Uterus (tissue), 3 donors: ENCODE measurements at regions not wholly inside any gene's neighbourhood (a gene's known extent, or its start where the extent isn't known, plus 50 kb on each side); places are given as distances from the start of the nearest gene placed in this dataset.

Experiments
- DNase-seq, 2 donors: peaks; one replicate each; pipeline ENCODE4 v3.0.0-alpha.2; 2019 to 2020
- H3K27ac ChIP-seq, 2 donors: fragments of 200-600 bp; sonication (generic); 1 replicate in 1 of 2; 2 replicates in 1 of 2; pipeline ENCODE4 v1.5.1; 2016 to 2018
- H3K27me3 ChIP-seq, 2 donors: fragments of 200-600 bp; sonication (generic); one replicate each; pipeline ENCODE4 v1.5.1; 2018 to 2019; ENCODE audit warnings: control low read depth in 1 of 2
- H3K36me3 ChIP-seq, 2 donors: fragments of 200-600 bp; sonication (generic); one replicate each; pipeline ENCODE4 v1.5.1; 2019; ENCODE audit warnings: control low read depth in 1 of 2
- H3K4me1 ChIP-seq, 2 donors: fragments of 200-600 bp; sonication (generic); one replicate each; pipeline ENCODE4 v1.5.1; 2018 to 2019; ENCODE audit warnings: control low read depth in 1 of 2
- H3K4me3 ChIP-seq, 2 donors: fragments of 200-600 bp; sonication (generic); 1 replicate in 1 of 2; 2 replicates in 1 of 2; pipeline ENCODE4 v1.5.1; 2018 to 2019; ENCODE audit warnings: mild to moderate bottlenecking in 1 of 2
- H3K9me3 ChIP-seq, 2 donors: fragments of 200-600 bp; sonication (generic); one replicate each; pipeline ENCODE4 v1.5.1; 2019; ENCODE audit warnings: control low read depth in 1 of 2
- POLR2A ChIP-seq, 2 donors: fragments of 450-650 bp; IDR thresholded peaks; one replicate each; pipeline ENCODE4 v1.6.1; 2016; ENCODE audit warnings: antibody characterized with exemption in 2 of 2, mild to moderate bottlenecking in 1 of 2, moderate library complexity in 1 of 2
- intact Hi-C: fragments of 100-400 bp; cut with DNase I; formaldehyde crosslinking; loops from one replicate; pipeline ENCODE4 v1.15.1; 2023; ENCODE audit warnings: low total_unique reads
- TF ChIP-seq, protein P1 (sequence below), 4 experiments: fragments of 200-600 bp in 2 of 4; fragments of 450-650 bp in 2 of 4; sonication (generic) in 2 of 4; IDR thresholded peaks; one replicate each; pipeline ENCODE4 v1.5.1; 2016 to 2019; ENCODE audit warnings: antibody characterized with exemption in 4 of 4, mild to moderate bottlenecking in 2 of 4, moderate library complexity in 1 of 4
- donor health status: DM: yes; HTN: yes; CAD: no.

DNA sequence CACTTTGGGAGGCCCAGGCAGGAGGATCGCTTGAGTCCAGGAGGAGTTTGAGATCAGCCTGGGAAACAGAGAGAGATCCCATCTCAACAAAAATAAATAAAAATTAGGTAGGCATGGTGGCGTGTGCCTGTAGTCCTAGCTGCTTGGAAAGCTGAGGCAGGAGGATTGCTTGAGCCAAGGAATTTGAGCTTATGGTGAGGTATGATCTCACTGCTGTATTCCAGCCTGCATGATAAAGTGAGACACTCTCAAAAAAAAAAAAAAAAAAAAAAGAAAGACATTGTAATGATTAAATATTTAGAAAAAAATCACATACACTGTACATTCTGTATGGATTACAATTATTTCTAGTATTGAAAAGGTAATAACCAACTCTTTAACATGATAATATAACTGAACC, 87.1 kb downstream of the SLIT2 start:
- H3K9me3 ChIP-seq = no peaks in the 10 kb centered on the region
- no peak overlapping the region for H3K4me3 ChIP-seq
- no peaks in the 10 kb centered on the region for H3K27me3 ChIP-seq
- no peaks in the 10 kb centered on the region for H3K4me1 ChIP-seq
- DNase-seq = no peak
- H3K27ac ChIP-seq = no peak overlapping the region
- H3K36me3 ChIP-seq = no peaks in the 10 kb centered on the region
- intact Hi-C loops = no loop called here
- TF ChIP-seq, protein P1, sequence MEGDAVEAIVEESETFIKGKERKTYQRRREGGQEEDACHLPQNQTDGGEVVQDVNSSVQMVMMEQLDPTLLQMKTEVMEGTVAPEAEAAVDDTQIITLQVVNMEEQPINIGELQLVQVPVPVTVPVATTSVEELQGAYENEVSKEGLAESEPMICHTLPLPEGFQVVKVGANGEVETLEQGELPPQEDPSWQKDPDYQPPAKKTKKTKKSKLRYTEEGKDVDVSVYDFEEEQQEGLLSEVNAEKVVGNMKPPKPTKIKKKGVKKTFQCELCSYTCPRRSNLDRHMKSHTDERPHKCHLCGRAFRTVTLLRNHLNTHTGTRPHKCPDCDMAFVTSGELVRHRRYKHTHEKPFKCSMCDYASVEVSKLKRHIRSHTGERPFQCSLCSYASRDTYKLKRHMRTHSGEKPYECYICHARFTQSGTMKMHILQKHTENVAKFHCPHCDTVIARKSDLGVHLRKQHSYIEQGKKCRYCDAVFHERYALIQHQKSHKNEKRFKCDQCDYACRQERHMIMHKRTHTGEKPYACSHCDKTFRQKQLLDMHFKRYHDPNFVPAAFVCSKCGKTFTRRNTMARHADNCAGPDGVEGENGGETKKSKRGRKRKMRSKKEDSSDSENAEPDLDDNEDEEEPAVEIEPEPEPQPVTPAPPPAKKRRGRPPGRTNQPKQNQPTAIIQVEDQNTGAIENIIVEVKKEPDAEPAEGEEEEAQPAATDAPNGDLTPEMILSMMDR (IDR thresholded peaks at IDR 0.05) = no peak
- no peak for TF ChIP-seq POLR2A (IDR thresholded peaks at IDR 0.05)

DNA sequence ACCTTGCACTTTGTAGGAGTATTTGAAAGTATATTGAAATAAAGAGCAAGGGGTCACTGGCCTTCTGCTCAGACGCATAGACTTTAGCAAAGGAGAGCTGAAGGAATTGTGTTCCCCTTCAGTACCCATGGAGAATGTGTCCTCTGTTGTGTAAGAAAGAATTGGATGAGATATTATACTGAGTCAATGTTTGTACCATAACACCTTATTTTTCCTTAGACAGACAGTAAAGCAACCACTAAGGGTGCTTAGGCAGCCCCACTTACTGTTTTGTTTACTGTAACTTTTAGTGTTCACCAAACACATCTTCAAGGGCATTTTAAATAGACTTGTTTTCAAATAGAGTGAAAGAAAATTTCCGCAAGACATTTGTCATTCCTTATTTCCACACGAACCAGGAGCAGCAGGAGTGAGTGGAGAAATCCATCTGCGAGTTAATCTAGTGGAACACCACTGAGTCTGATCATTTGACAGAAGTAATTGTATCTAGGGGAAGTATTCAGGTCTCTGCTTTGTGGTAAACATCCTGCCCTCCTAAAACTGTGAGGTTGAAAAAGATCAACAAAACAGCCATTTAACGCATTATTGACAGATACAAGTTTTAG, 89.5 kb downstream of the SLIT2 start:
- no peak for DNase-seq
- H3K4me3 ChIP-seq = no peak overlapping the region
- H3K4me1 ChIP-seq = no peaks in the 10 kb centered on the region
- no peak overlapping the region for H3K27ac ChIP-seq
- H3K27me3 ChIP-seq = no peaks in the 10 kb centered on the region
- no peaks in the 10 kb centered on the region for H3K9me3 ChIP-seq
- TF ChIP-seq, protein P1 (IDR thresholded peaks at IDR 0.05) = no peak
- TF ChIP-seq POLR2A (IDR thresholded peaks at IDR 0.05) = no peak
- H3K36me3 ChIP-seq = no peaks in the 10 kb centered on the region
- intact Hi-C loops = no loop called here

DNA sequence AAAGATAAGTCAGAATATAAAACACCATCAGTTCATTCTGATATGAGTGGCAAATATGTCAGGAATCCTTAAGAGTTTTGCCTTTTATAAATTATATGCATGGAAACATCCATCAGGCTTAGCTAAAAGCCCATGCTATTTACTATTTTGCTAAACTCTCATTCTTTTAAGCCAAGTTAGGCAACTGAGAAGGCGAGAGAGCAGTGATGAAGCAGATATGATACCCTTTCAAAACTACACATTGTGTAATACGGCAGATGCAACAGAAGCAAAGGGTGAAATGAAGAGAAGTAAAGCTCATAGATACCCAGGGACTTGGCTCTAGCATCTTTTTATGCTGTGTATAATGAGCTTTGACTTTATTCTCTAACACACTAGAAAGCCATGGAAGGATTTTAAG, 95.8 kb downstream of the SLIT2 start:
- H3K4me1 ChIP-seq = no peaks in the 10 kb centered on the region
- H3K9me3 ChIP-seq = no peaks in the 10 kb centered on the region
- no peak for TF ChIP-seq POLR2A (IDR thresholded peaks at IDR 0.05)
- TF ChIP-seq, protein P1 (IDR thresholded peaks at IDR 0.05) = no peak
- no peak for DNase-seq
- no peak overlapping the region for H3K27ac ChIP-seq
- no peaks in the 10 kb centered on the region for H3K27me3 ChIP-seq
- no peak overlapping the region for H3K4me3 ChIP-seq
- intact Hi-C loops = no loop called here
- H3K36me3 ChIP-seq = no peaks in the 10 kb centered on the region

DNA sequence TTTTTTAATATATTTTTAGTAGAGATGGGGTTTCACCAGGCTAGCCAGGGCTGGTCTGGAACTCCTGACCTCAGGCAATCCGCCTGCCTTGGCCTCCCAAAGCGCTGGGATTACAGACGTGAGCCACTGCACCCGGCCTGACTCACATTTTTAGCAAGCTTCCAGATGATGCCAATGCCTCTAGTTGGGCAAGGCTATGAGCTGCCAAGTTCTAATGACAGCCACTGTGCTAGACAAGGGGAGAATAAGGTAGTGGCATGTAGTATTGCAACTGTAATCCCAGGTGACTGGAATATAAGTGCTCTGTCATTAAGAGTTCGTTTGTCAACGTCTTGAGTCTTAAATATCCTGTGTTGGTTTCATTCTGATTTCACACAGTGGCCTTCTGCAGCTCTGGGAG, 96.7 kb downstream of the SLIT2 start:
- Histone ChIP-seq H3K27ac (no peak overlapping the region), H3K4me1 (no peaks in the 10 kb centered on the region), H3K27me3 (no peaks in the 10 kb centered on the region), H3K36me3 (no peaks in the 10 kb centered on the region), H3K4me3 (no peak overlapping the region), H3K9me3 (no peaks in the 10 kb centered on the region)
- TF ChIP-seq POLR2A (IDR thresholded peaks at IDR 0.05) = no peak
- TF ChIP-seq, protein P1 (IDR thresholded peaks at IDR 0.05) = no peak
- no peak for DNase-seq
- intact Hi-C loops = no loop called here

DNA sequence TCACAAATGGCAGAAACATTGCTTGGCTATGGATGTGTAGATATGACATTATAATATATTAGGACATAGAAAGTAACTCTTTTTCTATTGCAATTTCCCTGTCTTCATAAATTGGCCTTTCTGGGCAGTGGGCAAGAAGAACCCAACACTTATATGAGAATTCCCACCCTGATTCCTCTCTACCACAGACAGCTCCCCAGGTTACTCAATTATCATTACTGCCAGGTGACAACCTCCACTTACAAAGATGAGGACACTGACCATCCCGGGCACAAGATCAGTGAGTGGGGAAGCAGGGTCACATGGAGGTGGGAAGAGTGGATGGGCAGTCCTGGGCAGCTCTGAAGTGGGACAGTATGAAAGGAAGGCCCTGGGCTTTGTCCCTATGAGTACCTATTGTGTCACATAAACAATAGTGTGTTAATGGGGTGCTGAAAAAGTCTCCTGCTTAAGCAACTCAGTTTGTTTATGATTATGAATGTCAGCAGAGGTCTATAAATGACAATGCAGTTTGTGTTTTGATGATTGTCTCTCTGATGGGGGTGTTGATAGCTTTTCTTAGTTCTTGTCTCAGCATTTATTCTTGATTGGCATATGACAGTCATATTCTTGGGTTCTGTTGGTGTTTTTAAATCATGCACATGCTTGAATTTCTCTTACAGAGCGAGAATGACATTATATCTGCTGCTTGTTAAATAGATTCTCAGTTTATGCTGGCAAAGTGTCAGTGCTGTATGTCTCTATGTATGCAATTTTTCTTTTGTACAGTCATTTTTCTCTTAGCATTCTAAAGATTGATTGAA, 99.9 kb downstream of the SLIT2 start:
- no peaks in the 10 kb centered on the region for H3K36me3 ChIP-seq
- no peak overlapping the region for H3K4me3 ChIP-seq
- TF ChIP-seq, protein P1 (IDR thresholded peaks at IDR 0.05) = no peak
- TF ChIP-seq POLR2A (IDR thresholded peaks at IDR 0.05) = no peak
- no peaks in the 10 kb centered on the region for H3K27me3 ChIP-seq
- intact Hi-C loops = no loop called here
- H3K4me1 ChIP-seq = no peaks in the 10 kb centered on the region
- H3K9me3 ChIP-seq = no peaks in the 10 kb centered on the region
- DNase-seq = no peak
- H3K27ac ChIP-seq = no peak overlapping the region
